GM18873 (cell line): ENCODE measurements at regions not wholly inside any gene's neighbourhood (a gene's known extent, or its start where the extent isn't known, plus 50 kb on each side); places are given as distances from the start of the nearest gene placed in this dataset.
"Not testable (repeated sequence)": the region's sequence is repeated elsewhere in the genome, so short reads cannot be mapped to it uniquely, and the experiment has no call there.

ENCODE experiments used
- ATAC-seq: cut with Tn5 transposase; IDR thresholded peaks from one replicate; pipeline ENCODE4 v1.9.1; 2021; ENCODE audit warnings: mild to moderate bottlenecking, moderate library complexity, moderate number of reproducible peaks; ENCODE audit not compliant: unreplicated experiment, low FRiP score

DNA sequence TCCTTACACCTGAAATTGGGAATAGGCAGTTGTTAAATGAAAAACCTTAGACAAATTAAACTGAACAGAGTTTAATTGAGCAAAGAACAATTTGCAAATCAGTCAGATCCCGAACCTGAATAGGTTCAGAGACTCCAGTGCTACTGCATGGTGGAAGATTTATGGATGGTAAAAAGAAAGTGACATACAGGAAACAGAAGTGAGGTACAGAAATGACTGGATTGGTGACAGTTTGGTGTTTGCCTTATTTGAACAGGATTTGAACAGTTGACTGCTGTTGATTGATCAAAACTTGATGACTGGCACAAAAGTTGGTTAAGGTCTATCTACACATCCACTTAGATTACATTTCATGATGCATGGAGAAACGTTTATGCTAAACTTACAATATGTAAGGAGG, 248.8 kb downstream of the HNMT start:
- no peak for ATAC-seq

GRCh38 chr2:138213624-138214023, 249.4 kb downstream of the HNMT start:
- no peak for ATAC-seq

GRCh38 chr2:138215958-138216357, 251.7 kb downstream of the HNMT start:
- ATAC-seq: no peak

GRCh38 chr2:138217975-138218374, 253.7 kb downstream of the HNMT start:
- ATAC-seq: no peak

DNA sequence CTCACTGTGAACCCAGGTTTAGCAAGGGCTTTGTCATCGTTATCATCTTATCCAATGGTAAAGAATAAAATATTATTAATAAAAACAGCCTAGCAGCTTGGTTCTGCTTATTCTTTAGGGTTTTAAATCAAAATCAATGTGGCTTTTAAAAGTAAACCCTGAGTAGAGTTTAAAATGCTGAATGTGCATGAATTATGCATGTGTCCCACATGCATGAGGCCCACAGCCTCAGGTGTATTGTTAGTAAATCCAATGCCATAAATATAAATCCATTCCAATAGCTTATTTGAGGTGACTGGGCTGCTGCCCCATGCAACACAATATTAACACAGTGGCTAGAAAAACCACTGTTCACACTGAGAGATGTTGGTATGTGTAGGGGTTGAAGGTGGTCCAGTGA, 254.1 kb downstream of the HNMT start:
- ATAC-seq: no peak

GRCh38 chr2:138219961-138220360, 255.7 kb downstream of the HNMT start:
- ATAC-seq: no peak

DNA sequence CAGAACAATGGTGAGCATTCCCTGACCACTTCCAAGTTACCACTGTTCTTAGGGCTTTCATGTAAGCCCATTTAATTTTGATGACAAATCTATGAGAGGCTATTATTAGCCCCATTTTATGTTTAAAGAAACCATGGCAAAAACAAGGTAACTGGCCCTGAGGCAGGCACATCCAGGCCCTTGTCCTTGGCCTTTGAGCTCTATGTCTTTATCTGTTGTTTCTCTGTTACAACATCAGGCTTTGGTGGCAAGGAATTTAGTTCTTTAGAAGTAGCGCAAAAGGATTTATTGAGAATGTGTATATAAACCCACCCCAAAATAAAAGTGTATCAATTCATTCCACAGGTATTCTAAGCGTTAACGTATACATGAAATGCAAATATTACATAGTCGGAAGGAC, 257.1 kb downstream of the HNMT start:
- ATAC-seq: no peak

GRCh38 chr2:138223319-138223718, 259.0 kb downstream of the HNMT start:
- ATAC-seq: no peak

- ATAC-seq: no peak
These were observed 262.9 kb downstream of the HNMT start for GRCh38 chr2:138227195-138227594.

DNA sequence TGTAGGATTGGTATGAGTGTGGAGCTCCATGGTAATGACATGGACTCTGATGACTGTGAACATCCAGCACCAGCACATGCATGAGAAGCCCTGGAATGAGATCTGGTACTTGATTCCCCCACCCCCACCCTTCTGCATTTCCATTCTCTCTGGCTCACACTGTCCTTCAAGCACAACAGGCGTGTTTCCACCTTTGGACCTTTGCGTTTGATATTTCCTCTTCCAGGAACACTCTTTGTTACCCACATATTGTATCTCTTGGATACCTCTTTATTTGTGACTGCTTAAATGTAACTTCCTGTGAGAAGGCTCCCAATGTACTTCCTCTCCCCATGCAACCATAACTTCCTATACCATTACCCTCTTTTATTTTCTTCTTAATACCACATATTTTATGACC, 263.8 kb downstream of the HNMT start:
- no peak for ATAC-seq

GRCh38 chr2:138234265-138234664, 267.3 kb upstream of the SPOPL start:
- ATAC-seq: no peak

GRCh38 chr2:138235041-138235440, 266.5 kb upstream of the SPOPL start:
- no peak for ATAC-seq

GRCh38 chr2:138236142-138236541, 265.4 kb upstream of the SPOPL start:
- ATAC-seq: no peak

GRCh38 chr2:138237667-138238384, 263.7 kb upstream of the SPOPL start:
- ATAC-seq: no peak

GRCh38 chr2:138238908-138239307, 262.7 kb upstream of the SPOPL start:
- ATAC-seq: no peak

- no peak for ATAC-seq
These were observed 261.6 kb upstream of the SPOPL start for GRCh38 chr2:138239902-138240491.

- no peak for ATAC-seq
These were observed 258.2 kb upstream of the SPOPL start for GRCh38 chr2:138243372-138243771.

DNA sequence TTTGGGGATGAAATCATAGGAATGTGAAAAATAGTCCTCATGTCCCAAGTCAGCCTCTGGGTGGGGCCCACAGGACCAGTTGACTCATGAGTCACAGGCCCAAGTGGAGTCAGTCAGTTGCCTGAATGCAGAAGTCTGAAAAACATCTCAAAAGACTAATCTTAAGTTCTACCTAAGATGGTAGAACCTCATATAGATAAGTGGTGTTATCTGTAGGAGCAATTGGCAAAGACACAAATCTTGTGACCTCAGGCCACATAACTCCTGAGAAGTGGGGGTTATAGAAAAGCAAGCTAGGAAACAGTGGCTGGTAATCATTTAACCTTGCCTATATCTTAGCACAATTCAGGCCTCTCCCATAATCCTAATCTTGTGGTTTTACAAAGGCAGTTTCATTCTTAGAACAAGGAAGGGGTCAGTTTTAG, 257.1 kb upstream of the SPOPL start:
- no peak for ATAC-seq

- ATAC-seq: no peak
These were observed 256.3 kb upstream of the SPOPL start for GRCh38 chr2:138245310-138245709.

DNA sequence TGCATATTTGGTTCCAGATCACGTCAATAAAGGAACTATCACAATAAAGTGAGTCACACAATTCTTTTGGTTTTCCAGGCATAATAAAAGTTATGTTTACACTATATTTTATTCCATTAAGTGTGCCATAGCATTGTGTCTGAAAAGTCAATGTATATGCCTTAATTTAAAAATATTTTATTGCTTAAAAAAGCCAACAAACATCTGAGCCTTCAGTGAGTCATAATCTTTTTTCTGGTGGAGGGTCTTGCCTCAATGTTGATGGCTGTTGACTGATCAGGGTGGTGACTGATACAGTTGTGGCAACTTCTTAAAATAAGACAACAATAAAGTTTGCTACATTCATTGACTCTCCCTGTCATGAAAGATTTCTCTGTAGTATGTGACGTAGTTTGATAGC, 254.3 kb upstream of the SPOPL start:
- ATAC-seq: no peak

DNA sequence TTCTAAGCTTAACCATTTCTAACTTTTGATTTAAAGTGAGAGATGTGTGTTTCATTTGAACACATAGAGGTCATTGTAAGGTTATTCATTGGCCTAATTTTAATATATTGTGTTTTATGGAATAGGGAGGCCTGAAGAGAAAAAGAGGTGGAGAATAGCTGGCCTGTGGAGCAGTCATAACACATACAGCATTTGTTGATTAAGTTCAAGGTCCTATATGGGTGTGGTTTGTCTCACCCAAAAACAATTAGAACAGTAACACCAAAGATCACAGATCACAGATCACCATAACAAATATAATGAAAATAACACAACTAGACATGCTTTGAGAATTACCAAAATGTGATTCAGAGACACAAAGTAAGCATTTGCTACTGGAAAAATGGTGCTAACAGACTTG, 252.4 kb upstream of the SPOPL start:
- ATAC-seq: no peak

- ATAC-seq: not testable (repeated sequence)
These were observed 250.7 kb upstream of the SPOPL start for GRCh38 chr2:138250843-138251320.
